ENCODE measurements at regions not wholly inside any gene's neighbourhood (a gene's known extent, or its start where the extent isn't known, plus 50 kb on each side); places are given as distances from the start of the nearest gene placed in this dataset.

DNA sequence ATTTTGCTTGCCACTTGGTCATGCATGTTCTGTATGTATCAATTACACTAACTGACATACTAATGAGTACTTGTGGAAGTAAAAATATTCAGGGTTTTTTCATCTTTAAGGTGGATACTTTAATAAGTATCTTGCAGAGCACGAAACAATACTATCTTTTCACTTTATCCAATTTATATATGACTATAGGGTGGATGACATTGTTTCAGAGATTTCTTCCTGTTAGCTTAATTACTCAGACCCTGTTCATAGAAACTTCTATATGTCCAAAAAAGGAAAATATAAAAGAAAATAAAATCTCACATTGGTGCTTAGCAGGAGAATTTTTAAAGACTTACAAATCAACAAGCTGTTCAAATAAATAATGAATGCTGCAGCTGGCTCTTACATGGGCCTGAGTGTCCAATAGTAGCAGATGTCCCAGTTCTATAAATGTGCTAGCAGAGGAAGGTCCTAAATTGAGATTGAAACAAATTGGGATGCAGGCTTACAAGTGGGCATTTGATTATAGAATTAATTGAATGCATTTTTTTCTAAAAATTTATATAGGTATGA, 91.5 kb upstream of the THSD7A start:
- BruUV-seq (replicated peaks) = no TSS peak
- H3K4me3 Mint-ChIP-seq (ENCODE audit: unreplicated experiment) = no peak overlapping the region
- H3K27me3 Mint-ChIP-seq (ENCODE audit: insufficient read depth, unreplicated experiment) = peaks cover 3% of the 10 kb centered on the region

DNA sequence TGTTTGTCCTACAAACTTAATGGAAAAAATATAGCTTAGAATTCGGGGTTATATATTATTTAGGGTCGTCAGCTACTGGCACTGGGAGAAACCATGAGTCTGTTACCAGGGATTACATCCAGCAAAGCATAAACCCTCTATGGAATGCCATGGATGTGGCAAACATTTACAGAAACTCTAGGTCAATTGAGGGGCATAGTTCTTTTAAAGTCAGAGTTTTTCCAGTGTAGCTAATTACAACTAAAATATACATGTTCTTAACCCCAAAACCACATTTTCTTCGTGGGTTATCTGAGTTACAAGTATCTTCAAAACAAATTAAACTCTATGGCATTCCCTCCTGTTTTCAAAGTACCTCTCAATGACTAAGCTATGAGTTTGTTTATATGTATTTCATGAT, 99.3 kb upstream of the THSD7A start:
- intact Hi-C loops (cut with micrococcal nuclease; ENCODE audit: unreplicated experiment) = no loop called here
- no peaks in the 10 kb centered on the region for H3K4me1 ChIP-seq
- CTCF ChIA-PET = no interaction called here

More for the DNA sequence above, 91.5 kb upstream of the THSD7A start:
- H3K27ac Mint-ChIP-seq (ENCODE audit: unreplicated experiment) = no peak overlapping the region
- TF ChIP-seq, protein P1, sequence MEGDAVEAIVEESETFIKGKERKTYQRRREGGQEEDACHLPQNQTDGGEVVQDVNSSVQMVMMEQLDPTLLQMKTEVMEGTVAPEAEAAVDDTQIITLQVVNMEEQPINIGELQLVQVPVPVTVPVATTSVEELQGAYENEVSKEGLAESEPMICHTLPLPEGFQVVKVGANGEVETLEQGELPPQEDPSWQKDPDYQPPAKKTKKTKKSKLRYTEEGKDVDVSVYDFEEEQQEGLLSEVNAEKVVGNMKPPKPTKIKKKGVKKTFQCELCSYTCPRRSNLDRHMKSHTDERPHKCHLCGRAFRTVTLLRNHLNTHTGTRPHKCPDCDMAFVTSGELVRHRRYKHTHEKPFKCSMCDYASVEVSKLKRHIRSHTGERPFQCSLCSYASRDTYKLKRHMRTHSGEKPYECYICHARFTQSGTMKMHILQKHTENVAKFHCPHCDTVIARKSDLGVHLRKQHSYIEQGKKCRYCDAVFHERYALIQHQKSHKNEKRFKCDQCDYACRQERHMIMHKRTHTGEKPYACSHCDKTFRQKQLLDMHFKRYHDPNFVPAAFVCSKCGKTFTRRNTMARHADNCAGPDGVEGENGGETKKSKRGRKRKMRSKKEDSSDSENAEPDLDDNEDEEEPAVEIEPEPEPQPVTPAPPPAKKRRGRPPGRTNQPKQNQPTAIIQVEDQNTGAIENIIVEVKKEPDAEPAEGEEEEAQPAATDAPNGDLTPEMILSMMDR (IDR thresholded peaks at IDR 0.05; ENCODE audit: insufficient read depth in 1 of 2, low read depth in 1 of 2, low read length in 1 of 2, severe bottlenecking in 1 of 2, unreplicated experiment in 1 of 2) = no peak
- no peak for DNase-seq
- Histone ChIP-seq H3K4me1 (no peaks in the 10 kb centered on the region), H3K4me3 (ENCODE audit: low read depth, low read length) (no peak overlapping the region), H3K36me3 (ENCODE audit: control insufficient read depth, insufficient read depth, low read length) (no peaks in the 10 kb centered on the region), H3K27me3 (replicated peaks; ENCODE audit: control insufficient read depth, insufficient read depth, low read length) (no peaks in the 10 kb centered on the region), H3K9me3 (no peaks in the 10 kb centered on the region)
- intact Hi-C loops (cut with micrococcal nuclease; ENCODE audit: unreplicated experiment) = no loop called here
- POLR2A ChIA-PET = no interaction called here
- H3K36me3 Mint-ChIP-seq (ENCODE audit: insufficient read depth, unreplicated experiment) = no peaks in the 10 kb centered on the region
- CTCF ChIA-PET = no interaction called here
- no peaks in the 10 kb centered on the region for H3K4me1 Mint-ChIP-seq (ENCODE audit: low read depth, unreplicated experiment)
- H3K9me3 Mint-ChIP-seq (ENCODE audit: unreplicated experiment) = no peaks in the 10 kb centered on the region

DNA sequence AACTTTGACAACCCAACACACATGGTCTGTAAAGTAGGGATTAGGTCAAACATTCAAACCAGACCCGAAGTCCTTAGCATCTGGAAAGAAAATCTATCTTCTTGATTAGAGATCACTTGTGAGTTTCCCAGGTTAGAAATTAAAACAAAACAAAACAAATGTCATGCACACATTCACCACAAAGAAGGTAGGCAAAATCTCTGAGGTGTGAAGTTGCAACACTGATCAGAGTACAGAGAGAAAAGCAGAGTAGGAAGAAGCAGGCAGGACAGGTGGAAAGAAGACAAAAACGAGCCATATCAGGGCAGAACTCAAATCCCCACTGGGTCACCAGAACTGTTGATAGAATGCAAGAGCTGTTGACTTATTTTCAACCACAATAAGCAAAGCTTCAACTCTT, 102.8 kb upstream of the THSD7A start:
- no peaks in the 10 kb centered on the region for H3K27me3 ChIP-seq (replicated peaks; ENCODE audit: control insufficient read depth, insufficient read depth, low read length)
- no peaks in the 10 kb centered on the region for H3K36me3 Mint-ChIP-seq (ENCODE audit: insufficient read depth, unreplicated experiment)

More for the DNA sequence above, 99.3 kb upstream of the THSD7A start:
- POLR2A ChIA-PET = no interaction called here
- Mint-ChIP-seq H3K27me3 (ENCODE audit: insufficient read depth, unreplicated experiment) (no peaks in the 10 kb centered on the region), H3K27ac (ENCODE audit: unreplicated experiment) (no peak overlapping the region), H3K36me3 (ENCODE audit: insufficient read depth, unreplicated experiment) (no peaks in the 10 kb centered on the region), H3K4me1 (ENCODE audit: low read depth, unreplicated experiment) (no peaks in the 10 kb centered on the region), H3K9me3 (ENCODE audit: unreplicated experiment) (no peaks in the 10 kb centered on the region), H3K4me3 (ENCODE audit: unreplicated experiment) (no peak overlapping the region)
- Histone ChIP-seq H3K9me3 (no peaks in the 10 kb centered on the region), H3K4me3 (ENCODE audit: low read depth, low read length) (no peak overlapping the region), H3K27me3 (replicated peaks; ENCODE audit: control insufficient read depth, insufficient read depth, low read length) (no peaks in the 10 kb centered on the region), H3K36me3 (ENCODE audit: control insufficient read depth, insufficient read depth, low read length) (no peaks in the 10 kb centered on the region)
- no TSS peak for BruUV-seq (replicated peaks)
- no peak for DNase-seq
- TF ChIP-seq, protein P1 (IDR thresholded peaks at IDR 0.05; ENCODE audit: insufficient read depth in 1 of 2, low read depth in 1 of 2, low read length in 1 of 2, severe bottlenecking in 1 of 2, unreplicated experiment in 1 of 2) = no peak

More for the DNA sequence above, 102.8 kb upstream of the THSD7A start:
- no peaks in the 10 kb centered on the region for H3K4me1 ChIP-seq
- BruUV-seq (replicated peaks) = no TSS peak
- Mint-ChIP-seq H3K4me1 (ENCODE audit: low read depth, unreplicated experiment) (no peaks in the 10 kb centered on the region), H3K27me3 (ENCODE audit: insufficient read depth, unreplicated experiment) (no peaks in the 10 kb centered on the region), H3K4me3 (ENCODE audit: unreplicated experiment) (no peak overlapping the region), H3K9me3 (ENCODE audit: unreplicated experiment) (no peaks in the 10 kb centered on the region), H3K27ac (ENCODE audit: unreplicated experiment) (no peak overlapping the region)
- no peaks in the 10 kb centered on the region for H3K36me3 ChIP-seq (ENCODE audit: control insufficient read depth, insufficient read depth, low read length)
- TF ChIP-seq, protein P1 (IDR thresholded peaks at IDR 0.05; ENCODE audit: insufficient read depth in 1 of 2, low read depth in 1 of 2, low read length in 1 of 2, severe bottlenecking in 1 of 2, unreplicated experiment in 1 of 2) = no peak
- no peak for DNase-seq
- no peak overlapping the region for H3K4me3 ChIP-seq (ENCODE audit: low read depth, low read length)
- CTCF ChIA-PET = no interaction called here
- H3K9me3 ChIP-seq = no peaks in the 10 kb centered on the region
- intact Hi-C loops (cut with micrococcal nuclease; ENCODE audit: unreplicated experiment) = no loop called here
- POLR2A ChIA-PET = no interaction called here

Measured in Caco-2 (cell line).